ENCODE measurements at regions not wholly inside any gene's neighbourhood (a gene's known extent, or its start where the extent isn't known, plus 50 kb on each side); places are given as distances from the start of the nearest gene placed in this dataset.

GRCh38 chrX:40513012-40513411 lies 67.8 kb upstream of the ATP6AP2 start:
- H3K9me1 ChIP-seq (replicated peaks; ENCODE audit: control insufficient read depth, extremely low read depth, insufficient read depth, low read length) = no peaks in the 10 kb centered on the region
- DNase-seq (ENCODE audit: low read depth, low spot score) = no peak
- CTCF ChIA-PET = interaction anchor here (1.4 kb wide), 1 partner anchor 31 kb away, joined by 4 read pairs; no protein-coding TSS in a partner anchor
- POLR2A ChIA-PET = no interaction called here
- no peaks in the 10 kb centered on the region for H4K20me1 ChIP-seq (replicated peaks; ENCODE audit: control insufficient read depth, extremely low read depth, insufficient read depth, low read length)
- H3K27me3 ChIP-seq (ENCODE audit: control insufficient read depth in 2 of 2, insufficient read depth in 2 of 2, low read length in 2 of 2) = no peaks in the 10 kb centered on the region
- H3K9me3 ChIP-seq (replicated peaks; ENCODE audit: control insufficient read depth, insufficient read depth, low read length) = no peaks in the 10 kb centered on the region
- TF ChIP-seq POLR2A (IDR thresholded peaks at IDR 0.05; ENCODE audit: low read depth, low read length) (no peak), POLR2AphosphoS5 (IDR thresholded peaks at IDR 0.05; ENCODE audit: insufficient read depth, low read depth, low read length) (no peak), EZH2 (IDR thresholded peaks at IDR 0.05; ENCODE audit: borderline replicate concordance, low read depth, low read length, severe bottlenecking) (no peak), MYC (IDR thresholded peaks at IDR 0.05; ENCODE audit: low read depth, low read length) (no peak), GATA2 (IDR thresholded peaks at IDR 0.05; ENCODE audit: insufficient read depth, insufficient read length, low read depth, low read length) (no peak)
- TF ChIP-seq, protein P1, sequence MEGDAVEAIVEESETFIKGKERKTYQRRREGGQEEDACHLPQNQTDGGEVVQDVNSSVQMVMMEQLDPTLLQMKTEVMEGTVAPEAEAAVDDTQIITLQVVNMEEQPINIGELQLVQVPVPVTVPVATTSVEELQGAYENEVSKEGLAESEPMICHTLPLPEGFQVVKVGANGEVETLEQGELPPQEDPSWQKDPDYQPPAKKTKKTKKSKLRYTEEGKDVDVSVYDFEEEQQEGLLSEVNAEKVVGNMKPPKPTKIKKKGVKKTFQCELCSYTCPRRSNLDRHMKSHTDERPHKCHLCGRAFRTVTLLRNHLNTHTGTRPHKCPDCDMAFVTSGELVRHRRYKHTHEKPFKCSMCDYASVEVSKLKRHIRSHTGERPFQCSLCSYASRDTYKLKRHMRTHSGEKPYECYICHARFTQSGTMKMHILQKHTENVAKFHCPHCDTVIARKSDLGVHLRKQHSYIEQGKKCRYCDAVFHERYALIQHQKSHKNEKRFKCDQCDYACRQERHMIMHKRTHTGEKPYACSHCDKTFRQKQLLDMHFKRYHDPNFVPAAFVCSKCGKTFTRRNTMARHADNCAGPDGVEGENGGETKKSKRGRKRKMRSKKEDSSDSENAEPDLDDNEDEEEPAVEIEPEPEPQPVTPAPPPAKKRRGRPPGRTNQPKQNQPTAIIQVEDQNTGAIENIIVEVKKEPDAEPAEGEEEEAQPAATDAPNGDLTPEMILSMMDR (IDR thresholded peaks at IDR 0.05; ENCODE audit: extremely low read depth in 1 of 2, insufficient read depth in 1 of 2, low read depth in 1 of 2, low read length in 2 of 2) = no peak
- TF ChIP-seq, protein P2, sequence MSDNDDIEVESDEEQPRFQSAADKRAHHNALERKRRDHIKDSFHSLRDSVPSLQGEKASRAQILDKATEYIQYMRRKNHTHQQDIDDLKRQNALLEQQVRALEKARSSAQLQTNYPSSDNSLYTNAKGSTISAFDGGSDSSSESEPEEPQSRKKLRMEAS (IDR thresholded peaks at IDR 0.05; ENCODE audit: insufficient read depth, insufficient read length) = no peak
- intact Hi-C loops (cut with micrococcal nuclease) = no loop called here
- BruUV-seq (replicated peaks) = no TSS peak
- dilution Hi-C loops (cut with MboI; ENCODE audit: extremely low pct_ligation_motif_present, low sequenced_read_pairs) = no loop called here
- no peaks in the 10 kb centered on the region for H3K79me2 ChIP-seq (ENCODE audit: control insufficient read depth, insufficient read depth, low read length)
- no peak overlapping the region for H3K4me3 ChIP-seq (replicated peaks in 1 of 3; ENCODE audit: insufficient read depth in 1 of 3, low read depth in 1 of 3, low read length in 3 of 3)
- FAIRE-seq = no peak
- H3K4me1 ChIP-seq (ENCODE audit: control insufficient read depth, extremely low read depth, insufficient read depth, low read length) = no peaks in the 10 kb centered on the region
- no peaks in the 10 kb centered on the region for H3K36me3 ChIP-seq (ENCODE audit: control insufficient read depth in 2 of 2, extremely low read depth in 1 of 2, insufficient read depth in 2 of 2, low read length in 2 of 2)
- H3K9ac ChIP-seq (replicated peaks; ENCODE audit: extremely low read depth, insufficient read depth, low read length) = no peak overlapping the region
- no peak overlapping the region for H3K4me2 ChIP-seq (ENCODE audit: insufficient read depth, low read length)
- no peak overlapping the region for H3K27ac ChIP-seq (ENCODE audit: insufficient read depth, low read depth, low read length)
- H2AFZ ChIP-seq (ENCODE audit: low read depth, low read length) = no peak overlapping the region

All from endothelial cell of umbilical vein (primary cell).